OCI-LY7 (cell line): ENCODE measurements at regions not wholly inside any gene's neighbourhood (a gene's known extent, or its start where the extent isn't known, plus 50 kb on each side); places are given as distances from the start of the nearest gene placed in this dataset.

Experiments used
- BruUV-seq: library from RNA; stranded (reverse); fragments of 400-500 nt; replicated peaks from 2 replicates; lab custom pipeline; 2021; lab: Mats Ljungman, UMichigan
- CTCF ChIA-PET: fragments of 300-600 bp; sonication (Branson Sonifier 250); formaldehyde crosslinking; loops from one replicate; lab custom pipeline; 2022; ENCODE audit warnings: antibody characterized with exemption; ENCODE audit not compliant: unreplicated experiment; lab: Charles Lee
- POLR2A ChIA-PET: fragments of 300-600 bp; sonication (Branson Sonifier 250); formaldehyde crosslinking; loops from one replicate; lab custom pipeline; 2022; ENCODE audit warnings: antibody characterized with exemption; lab: Charles Lee
- DNase-seq: peaks from one replicate; pipeline ENCODE4 v3.0.0-alpha.2; 2015; ENCODE audit warnings: low spot score
- H2AFZ ChIP-seq: fragments of 200-600 bp; sonication (generic), shearing (Covaris generic); 2 replicates; pipeline ENCODE4 v1.6.1; 2014; ENCODE audit warnings: mild to moderate bottlenecking, antibody characterized with exemption, low read length, moderate library complexity
- H3K27ac ChIP-seq: fragments of 200-600 bp; sonication (generic); 2 replicates; pipeline ENCODE4 v1.5.1; 2014; ENCODE audit warnings: mixed run types, low read depth, mild to moderate bottlenecking, moderate library complexity, low read length, inconsistent platforms; ENCODE audit not compliant: poor library complexity, severe bottlenecking
- H3K36me3 ChIP-seq: fragments of 200-600 bp; sonication (generic); 2 replicates; pipeline ENCODE4 v1.6.1; 2014; ENCODE audit warnings: mild to moderate bottlenecking, antibody characterized with exemption, low read length, moderate library complexity, mixed read lengths; ENCODE audit not compliant: insufficient read depth
- H3K4me1 ChIP-seq: fragments of 200-600 bp; sonication (generic); 2 replicates; pipeline ENCODE4 v1.5.1; 2014; ENCODE audit warnings: mild to moderate bottlenecking, low read length; ENCODE audit not compliant: insufficient read depth, poor library complexity, severe bottlenecking
- H3K4me2 ChIP-seq: fragments of 200-600 bp; sonication (generic); 2 replicates; pipeline ENCODE4 v1.6.1; 2014; ENCODE audit warnings: mild to moderate bottlenecking, low read length
- H3K4me3 ChIP-seq: fragments of 200-600 bp; sonication (generic); 2 replicates; pipeline ENCODE4 v1.5.1; 2014; ENCODE audit warnings: mild to moderate bottlenecking, low read depth, low read length; ENCODE audit not compliant: poor library complexity, severe bottlenecking
- H3K79me2 ChIP-seq: fragments of 200-600 bp; sonication (generic); 2 replicates; pipeline ENCODE4 v1.6.1; 2016; ENCODE audit warnings: low read depth, mild to moderate bottlenecking, low read length, moderate library complexity, mixed read lengths; ENCODE audit not compliant: insufficient read depth
- H3K9me2 ChIP-seq: fragments of 200-600 bp; sonication (generic); 2 replicates; pipeline ENCODE4 v1.6.1; 2016; ENCODE audit warnings: mild to moderate bottlenecking, low read length, mixed read lengths; ENCODE audit not compliant: insufficient read depth
- H3K9me3 ChIP-seq: fragments of 200-600 bp; sonication (generic); 2 replicates; pipeline ENCODE4 v1.6.1; 2014; ENCODE audit warnings: mild to moderate bottlenecking, mixed run types, low read length, mixed read lengths
- H4K20me1 ChIP-seq: fragments of 200-600 bp; sonication (generic); 2 replicates; pipeline ENCODE4 v1.6.1; 2014; ENCODE audit warnings: mild to moderate bottlenecking, antibody characterized with exemption, low read length, moderate library complexity, mixed read lengths; ENCODE audit not compliant: insufficient read depth
- CTCF ChIP-seq: fragments of 200-600 bp; sonication (generic); conservative IDR thresholded peaks from 2 replicates; pipeline ENCODE4 v1.5.1; 2014; ENCODE audit warnings: mild to moderate bottlenecking, antibody characterized with exemption, low read length, moderate library complexity, mixed read lengths
- EZH2phosphoT487 ChIP-seq: fragments of 200-600 bp; sonication (generic); IDR thresholded peaks from 2 replicates; pipeline ENCODE4 v1.6.1; 2018; ENCODE audit warnings: low read depth, borderline replicate concordance, mild to moderate bottlenecking, mixed run types, antibody characterized with exemption, low read length, moderate library complexity, mixed read lengths
- intact Hi-C: fragments of 100-400 bp; cut with micrococcal nuclease; formaldehyde crosslinking; loops from one replicate; pipeline ENCODE4 v1.10.0; 2022; ENCODE audit not compliant: unreplicated experiment

- intact Hi-C loops, result no loop called here
- POLR2A ChIA-PET, result no interaction called here
- DNase-seq, result no peak
- no peak overlapping the region for H3K27ac ChIP-seq
- H3K36me3 ChIP-seq, result no peaks in the 10 kb centered on the region
- BruUV-seq, result no TSS peak
- no peak overlapping the region for H2AFZ ChIP-seq
- no peaks in the 10 kb centered on the region for H3K9me3 ChIP-seq
- no peaks in the 10 kb centered on the region for H3K9me2 ChIP-seq
- no peak overlapping the region for H3K4me3 ChIP-seq
- CTCF ChIA-PET, result no interaction called here
- H3K79me2 ChIP-seq, result no peaks in the 10 kb centered on the region
- peaks cover 11% of the 10 kb centered on the region for H3K4me1 ChIP-seq
- H4K20me1 ChIP-seq, result no peaks in the 10 kb centered on the region
- H3K4me2 ChIP-seq, result no peak overlapping the region
- TF ChIP-seq EZH2phosphoT487, result no peak
- TF ChIP-seq CTCF, result no peak
Observed at GRCh38 chr2:236887531-236887930, 198.2 kb upstream of the COPS8 start.

GRCh38 chr2:236887953-236888793, 197.5 kb upstream of the COPS8 start:
- Histone ChIP-seq H3K9me2 (no peaks in the 10 kb centered on the region), H4K20me1 (no peaks in the 10 kb centered on the region), H3K36me3 (no peaks in the 10 kb centered on the region), H3K79me2 (no peaks in the 10 kb centered on the region), H2AFZ (no peak overlapping the region), H3K4me2 (no peak overlapping the region), H3K27ac (no peak overlapping the region), H3K4me3 (no peak overlapping the region), H3K9me3 (no peaks in the 10 kb centered on the region), H3K4me1 (peaks cover 11% of the 10 kb centered on the region)
- BruUV-seq, result no TSS peak
- POLR2A ChIA-PET, result no interaction called here
- CTCF ChIA-PET, result no interaction called here
- intact Hi-C loops, result no loop called here
- no peak for DNase-seq
- TF ChIP-seq EZH2phosphoT487 (no peak), CTCF (no peak)
